ENCODE measurements at regions not wholly inside any gene's neighbourhood (a gene's known extent, or its start where the extent isn't known, plus 50 kb on each side); places are given as distances from the start of the nearest gene placed in this dataset.

- DNase-seq, result no peak
- Histone ChIP-seq H3K4me1 (ENCODE audit: control insufficient read depth, insufficient read depth, low read length) (peaks cover 1% of the 10 kb centered on the region), H3K36me3 (ENCODE audit: control insufficient read depth, insufficient read depth, low read length) (no peaks in the 10 kb centered on the region), H3K9me3 (ENCODE audit: control insufficient read depth, low read length) (no peaks in the 10 kb centered on the region), H3K4me3 (ENCODE audit: low read length) (no peak overlapping the region), H3K27me3 (ENCODE audit: control insufficient read depth, insufficient read depth, low read length, poor library complexity, severe bottlenecking) (no peaks in the 10 kb centered on the region), H3K27ac (ENCODE audit: low read depth, low read length) (no peak overlapping the region), H3K9ac (ENCODE audit: extremely low read depth, low read length, poor library complexity, severe bottlenecking) (no peak overlapping the region)
- 81% methylated on average over 4 of the region's 4 CpGs; no CpG with 5 or more reads in 1 of the 2 experiments for WGBS, 2 experiments (ENCODE audit: insufficient coverage in 1 of 2, insufficient read length in 1 of 2)
- Mint-ChIP-seq H3K27me3 (ENCODE audit: insufficient read depth) (peaks cover 4% of the 10 kb centered on the region), H3K4me1 (peaks cover 11% of the 10 kb centered on the region), H3K27ac (no peak overlapping the region), H3K4me3 (no peak overlapping the region), H3K9me3 (peaks cover 31% of the 10 kb centered on the region), H3K36me3 (ENCODE audit: low read depth) (no peaks in the 10 kb centered on the region)
- TF ChIP-seq CTCF (conservative IDR thresholded peaks at IDR 0.05), result no peak
Observed at GRCh38 chrX:39469126-39469525, 628.6 kb downstream of the BCOR start.

GRCh38 chrX:39470588-39471407, 627.0 kb downstream of the BCOR start:
- Mint-ChIP-seq H3K27me3 (ENCODE audit: insufficient read depth) (no peaks in the 10 kb centered on the region), H3K36me3 (ENCODE audit: low read depth) (no peaks in the 10 kb centered on the region), H3K9me3 (peaks cover 28% of the 10 kb centered on the region), H3K27ac (no peak overlapping the region), H3K4me1 (peaks cover 22% of the 10 kb centered on the region), H3K4me3 (no peak overlapping the region)
- Histone ChIP-seq H3K4me3 (ENCODE audit: low read length) (no peak overlapping the region), H3K9me3 (ENCODE audit: control insufficient read depth, low read length) (no peaks in the 10 kb centered on the region), H3K4me1 (ENCODE audit: control insufficient read depth, insufficient read depth, low read length) (peaks cover 3% of the 10 kb centered on the region), H3K27me3 (ENCODE audit: control insufficient read depth, insufficient read depth, low read length, poor library complexity, severe bottlenecking) (no peaks in the 10 kb centered on the region), H3K9ac (ENCODE audit: extremely low read depth, low read length, poor library complexity, severe bottlenecking) (no peak overlapping the region), H3K36me3 (ENCODE audit: control insufficient read depth, insufficient read depth, low read length) (no peaks in the 10 kb centered on the region), H3K27ac (ENCODE audit: low read depth, low read length) (no peak overlapping the region)
- 93 to 100% methylated on average over 1 to 9 of the region's 10 CpGs for WGBS, 2 experiments (ENCODE audit: insufficient coverage in 1 of 2, insufficient read length in 1 of 2)
- DNase-seq, result no peak
- TF ChIP-seq CTCF (conservative IDR thresholded peaks at IDR 0.05), result no peak

- no peaks in the 10 kb centered on the region for H3K27me3 ChIP-seq (ENCODE audit: control insufficient read depth, insufficient read depth, low read length, poor library complexity, severe bottlenecking)
- Mint-ChIP-seq H3K36me3 (ENCODE audit: low read depth) (no peaks in the 10 kb centered on the region), H3K27ac (no peak overlapping the region), H3K27me3 (ENCODE audit: insufficient read depth) (no peaks in the 10 kb centered on the region), H3K4me1 (peaks cover 36% of the 10 kb centered on the region), H3K9me3 (peaks cover 25% of the 10 kb centered on the region), H3K4me3 (no peak overlapping the region)
- WGBS, 2 experiments (ENCODE audit: insufficient coverage in 1 of 2, insufficient read length in 1 of 2), result no CpG with 5 or more reads among the region's 1 CpG
- peaks cover 6% of the 10 kb centered on the region for H3K4me1 ChIP-seq (ENCODE audit: control insufficient read depth, insufficient read depth, low read length)
- H3K9ac ChIP-seq (ENCODE audit: extremely low read depth, low read length, poor library complexity, severe bottlenecking), result no peak overlapping the region
- no peak for TF ChIP-seq CTCF (conservative IDR thresholded peaks at IDR 0.05)
- no peak overlapping the region for H3K27ac ChIP-seq (ENCODE audit: low read depth, low read length)
- H3K36me3 ChIP-seq (ENCODE audit: control insufficient read depth, insufficient read depth, low read length), result no peaks in the 10 kb centered on the region
- no peak overlapping the region for H3K4me3 ChIP-seq (ENCODE audit: low read length)
- H3K9me3 ChIP-seq (ENCODE audit: control insufficient read depth, low read length), result no peaks in the 10 kb centered on the region
- no peak for DNase-seq
Observed at GRCh38 chrX:39472161-39472560, 625.6 kb downstream of the BCOR start.

Measured in endodermal cell (in vitro differentiated cells).